Cardiac muscle cell (in vitro differentiated cells and primary cell): ENCODE measurements at regions not wholly inside any gene's neighbourhood (a gene's known extent, or its start where the extent isn't known, plus 50 kb on each side); places are given as distances from the start of the nearest gene placed in this dataset.

Source experiments
- DNase-seq, 2 donors: peaks; one replicate each; pipeline versions ENCODE4 v3.0.0 to v3.0.0-alpha.2; 2010 to 2017; ENCODE audit warnings: low read depth in 1 of 2, low spot score in 1 of 2
- H3K27ac ChIP-seq: fragments of 200-600 bp; sonication (generic); 2 replicates; pipeline ENCODE4 v1.5.1; 2016
- H3K27me3 ChIP-seq: fragments of 200-600 bp; sonication (generic); 2 replicates; pipeline ENCODE4 v1.6.0; 2016; ENCODE audit warnings: control low read depth
- H3K36me3 ChIP-seq: fragments of 200-600 bp; sonication (generic); 2 replicates; pipeline ENCODE4 v1.5.1; 2016; ENCODE audit warnings: control low read depth
- H3K4me1 ChIP-seq: fragments of 200-600 bp; sonication (generic); 2 replicates; pipeline ENCODE4 v1.8.1; 2017; ENCODE audit warnings: low read depth, mild to moderate bottlenecking, mixed run types
- H3K4me3 ChIP-seq: fragments of 200-600 bp; sonication (generic); 2 replicates; pipeline ENCODE4 v1.5.1; 2016; ENCODE audit warnings: mild to moderate bottlenecking
- H3K9me3 ChIP-seq: fragments of 200-600 bp; sonication (generic); 2 replicates; pipeline ENCODE4 v1.5.1; 2017; ENCODE audit warnings: low read depth, mild to moderate bottlenecking, control low read depth
- TF ChIP-seq, protein P1 (sequence below): IDR thresholded peaks from 2 replicates; pipeline ENCODE4 v1.5.1; 2012; ENCODE audit warnings: low read depth, mild to moderate bottlenecking, low read length

- Histone ChIP-seq H3K4me3 (no peak overlapping the region), H3K27me3 (no peaks in the 10 kb centered on the region), H3K9me3 (no peaks in the 10 kb centered on the region), H3K4me1 (no peaks in the 10 kb centered on the region), H3K36me3 (no peaks in the 10 kb centered on the region), H3K27ac (no peak overlapping the region)
- TF ChIP-seq, protein P1, sequence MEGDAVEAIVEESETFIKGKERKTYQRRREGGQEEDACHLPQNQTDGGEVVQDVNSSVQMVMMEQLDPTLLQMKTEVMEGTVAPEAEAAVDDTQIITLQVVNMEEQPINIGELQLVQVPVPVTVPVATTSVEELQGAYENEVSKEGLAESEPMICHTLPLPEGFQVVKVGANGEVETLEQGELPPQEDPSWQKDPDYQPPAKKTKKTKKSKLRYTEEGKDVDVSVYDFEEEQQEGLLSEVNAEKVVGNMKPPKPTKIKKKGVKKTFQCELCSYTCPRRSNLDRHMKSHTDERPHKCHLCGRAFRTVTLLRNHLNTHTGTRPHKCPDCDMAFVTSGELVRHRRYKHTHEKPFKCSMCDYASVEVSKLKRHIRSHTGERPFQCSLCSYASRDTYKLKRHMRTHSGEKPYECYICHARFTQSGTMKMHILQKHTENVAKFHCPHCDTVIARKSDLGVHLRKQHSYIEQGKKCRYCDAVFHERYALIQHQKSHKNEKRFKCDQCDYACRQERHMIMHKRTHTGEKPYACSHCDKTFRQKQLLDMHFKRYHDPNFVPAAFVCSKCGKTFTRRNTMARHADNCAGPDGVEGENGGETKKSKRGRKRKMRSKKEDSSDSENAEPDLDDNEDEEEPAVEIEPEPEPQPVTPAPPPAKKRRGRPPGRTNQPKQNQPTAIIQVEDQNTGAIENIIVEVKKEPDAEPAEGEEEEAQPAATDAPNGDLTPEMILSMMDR: no peak
- no peak for DNase-seq
These were observed 619.6 kb downstream of the ARL4A start for GRCh38 chr7:13307040-13307439.

DNA sequence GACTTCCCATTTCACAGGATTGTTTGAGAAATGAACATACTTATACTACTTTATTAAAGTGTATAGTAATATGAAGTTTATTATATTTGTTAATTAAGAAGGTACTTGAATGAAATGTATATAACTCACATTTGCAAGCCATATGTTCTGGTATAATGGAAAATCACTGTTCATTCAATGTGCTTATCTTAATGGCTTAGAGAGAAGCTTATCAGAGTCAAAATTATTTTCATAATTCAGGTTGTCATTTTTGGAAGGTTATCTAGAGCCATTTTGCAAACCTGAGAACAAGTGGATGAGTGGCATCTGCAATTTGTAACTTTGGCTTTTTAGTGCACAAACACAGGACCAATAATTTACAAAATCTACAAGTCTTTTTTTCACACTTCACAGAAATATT is 621.0 kb downstream of the ARL4A start:
- no peak for DNase-seq
- Histone ChIP-seq H3K27me3 (no peaks in the 10 kb centered on the region), H3K9me3 (no peaks in the 10 kb centered on the region), H3K4me3 (no peak overlapping the region), H3K4me1 (no peaks in the 10 kb centered on the region), H3K27ac (no peak overlapping the region), H3K36me3 (no peaks in the 10 kb centered on the region)
- TF ChIP-seq, protein P1: no peak

GRCh38 chr7:13309535-13309934 is 622.1 kb downstream of the ARL4A start:
- Histone ChIP-seq H3K36me3 (no peaks in the 10 kb centered on the region), H3K27ac (no peak overlapping the region), H3K27me3 (no peaks in the 10 kb centered on the region), H3K9me3 (no peaks in the 10 kb centered on the region), H3K4me1 (no peaks in the 10 kb centered on the region), H3K4me3 (no peak overlapping the region)
- no peak for DNase-seq
- TF ChIP-seq, protein P1: no peak

DNA sequence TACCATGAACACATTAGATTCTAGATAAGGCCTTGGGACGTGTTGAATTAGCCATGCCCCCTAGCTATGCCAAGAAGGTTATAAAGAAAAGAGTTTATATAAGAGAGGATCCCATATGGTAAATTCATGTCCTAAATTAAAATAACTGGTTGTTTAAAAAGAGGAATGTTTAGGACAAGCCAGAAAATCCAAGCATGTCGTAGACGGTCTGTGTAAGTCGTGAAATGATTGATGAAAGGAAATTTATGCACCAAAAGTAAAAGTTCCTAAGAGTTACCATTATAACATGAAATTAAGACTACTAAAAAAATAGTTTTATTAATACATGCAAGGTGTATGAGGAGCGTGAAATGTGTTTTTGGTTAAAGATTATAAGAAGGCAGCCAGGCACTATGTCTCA is 624.9 kb downstream of the ARL4A start:
- Histone ChIP-seq H3K4me1 (no peaks in the 10 kb centered on the region), H3K36me3 (no peaks in the 10 kb centered on the region), H3K9me3 (no peaks in the 10 kb centered on the region), H3K27me3 (no peaks in the 10 kb centered on the region), H3K27ac (no peak overlapping the region), H3K4me3 (no peak overlapping the region)
- no peak for DNase-seq
- TF ChIP-seq, protein P1: no peak

DNA sequence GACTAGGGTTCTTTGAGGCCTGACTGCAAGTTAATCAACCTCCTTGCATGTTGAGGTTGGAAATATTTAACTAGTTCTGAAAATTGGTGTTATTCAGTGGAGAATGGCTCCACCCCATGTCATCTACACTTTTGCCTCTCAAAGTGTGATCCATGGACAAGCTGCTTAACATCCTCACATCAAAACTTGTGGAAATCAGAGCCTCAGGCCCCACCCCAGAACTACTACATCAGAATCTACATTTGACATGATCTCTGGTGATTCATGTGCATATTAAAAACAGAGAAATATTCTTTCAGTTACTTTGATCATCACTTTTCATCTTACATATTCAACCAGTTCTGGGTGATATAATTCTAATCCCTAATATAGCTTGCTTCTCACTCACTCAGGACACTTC is 632.9 kb downstream of the ARL4A start:
- TF ChIP-seq, protein P1: no peak
- Histone ChIP-seq H3K4me1 (no peaks in the 10 kb centered on the region), H3K4me3 (no peak overlapping the region), H3K9me3 (no peaks in the 10 kb centered on the region), H3K27me3 (no peaks in the 10 kb centered on the region), H3K36me3 (no peaks in the 10 kb centered on the region), H3K27ac (no peak overlapping the region)
- DNase-seq: no peak

GRCh38 chr7:13321316-13321715 is 633.9 kb downstream of the ARL4A start:
- Histone ChIP-seq H3K27me3 (no peaks in the 10 kb centered on the region), H3K36me3 (no peaks in the 10 kb centered on the region), H3K27ac (no peak overlapping the region), H3K9me3 (no peaks in the 10 kb centered on the region), H3K4me3 (no peak overlapping the region), H3K4me1 (no peaks in the 10 kb centered on the region)
- TF ChIP-seq, protein P1: no peak
- DNase-seq: no peak
